ENCODE measurements at regions not wholly inside any gene's neighbourhood (a gene's known extent, or its start where the extent isn't known, plus 50 kb on each side); places are given as distances from the start of the nearest gene placed in this dataset.

DNA sequence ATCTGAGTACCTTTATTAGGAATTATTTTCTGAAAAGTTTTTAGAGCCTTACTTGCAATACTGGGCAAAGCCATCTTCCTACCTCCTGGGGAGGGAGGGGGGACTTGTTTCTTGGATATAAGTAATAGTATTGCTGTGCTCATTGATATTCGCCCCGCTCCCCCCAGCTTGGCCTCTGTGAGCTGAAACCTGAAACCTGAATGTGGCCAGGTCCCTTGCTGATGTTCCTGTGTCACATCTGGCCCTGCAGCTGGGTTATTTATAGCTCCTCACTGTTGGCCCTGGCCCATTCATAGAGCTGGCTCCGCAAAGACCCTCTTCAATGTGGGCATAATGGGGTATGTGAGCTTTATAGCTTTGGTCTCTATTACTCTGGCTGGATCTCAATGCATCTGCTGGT is 59.5 kb downstream of the FRMPD3 start:
- no peak overlapping the region for H3K4me3 Mint-ChIP-seq
- no peaks in the 10 kb centered on the region for H3K36me3 Mint-ChIP-seq (ENCODE audit: low read depth)
- H3K27me3 Mint-ChIP-seq (ENCODE audit: insufficient read depth) = peaks cover 24% of the 10 kb centered on the region
- TF ChIP-seq, protein P1, sequence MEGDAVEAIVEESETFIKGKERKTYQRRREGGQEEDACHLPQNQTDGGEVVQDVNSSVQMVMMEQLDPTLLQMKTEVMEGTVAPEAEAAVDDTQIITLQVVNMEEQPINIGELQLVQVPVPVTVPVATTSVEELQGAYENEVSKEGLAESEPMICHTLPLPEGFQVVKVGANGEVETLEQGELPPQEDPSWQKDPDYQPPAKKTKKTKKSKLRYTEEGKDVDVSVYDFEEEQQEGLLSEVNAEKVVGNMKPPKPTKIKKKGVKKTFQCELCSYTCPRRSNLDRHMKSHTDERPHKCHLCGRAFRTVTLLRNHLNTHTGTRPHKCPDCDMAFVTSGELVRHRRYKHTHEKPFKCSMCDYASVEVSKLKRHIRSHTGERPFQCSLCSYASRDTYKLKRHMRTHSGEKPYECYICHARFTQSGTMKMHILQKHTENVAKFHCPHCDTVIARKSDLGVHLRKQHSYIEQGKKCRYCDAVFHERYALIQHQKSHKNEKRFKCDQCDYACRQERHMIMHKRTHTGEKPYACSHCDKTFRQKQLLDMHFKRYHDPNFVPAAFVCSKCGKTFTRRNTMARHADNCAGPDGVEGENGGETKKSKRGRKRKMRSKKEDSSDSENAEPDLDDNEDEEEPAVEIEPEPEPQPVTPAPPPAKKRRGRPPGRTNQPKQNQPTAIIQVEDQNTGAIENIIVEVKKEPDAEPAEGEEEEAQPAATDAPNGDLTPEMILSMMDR (IDR thresholded peaks at IDR 0.05) = no peak
- DNase-seq = no peak
- H3K9me3 Mint-ChIP-seq = no peaks in the 10 kb centered on the region
- no peaks in the 10 kb centered on the region for H3K4me1 Mint-ChIP-seq (ENCODE audit: low read depth)
- H3K27ac Mint-ChIP-seq = no peak overlapping the region

DNA sequence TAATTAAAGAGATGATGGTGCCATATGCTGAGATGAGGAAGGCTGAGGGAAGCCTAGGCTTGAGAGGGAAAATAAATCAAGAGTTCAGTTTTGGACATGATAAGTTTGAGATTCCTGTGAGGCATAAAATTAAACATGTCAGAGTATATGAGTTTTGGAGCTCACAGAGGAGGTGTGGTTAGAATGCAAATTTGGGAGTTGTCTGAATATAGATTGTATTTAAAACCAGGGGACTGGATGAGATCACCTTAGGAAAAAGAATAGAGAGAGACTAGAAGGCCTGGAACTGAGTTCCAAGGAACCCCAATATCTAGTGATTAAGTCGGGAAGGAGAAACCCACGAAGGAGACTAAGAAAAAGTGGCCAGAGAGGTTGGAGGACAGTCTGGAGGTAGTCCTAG is 65.5 kb downstream of the FRMPD3 start:
- Mint-ChIP-seq H3K9me3 (no peaks in the 10 kb centered on the region), H3K4me3 (no peak overlapping the region), H3K27me3 (ENCODE audit: insufficient read depth) (peaks cover 29% of the 10 kb centered on the region), H3K27ac (no peak overlapping the region), H3K4me1 (ENCODE audit: low read depth) (no peaks in the 10 kb centered on the region), H3K36me3 (ENCODE audit: low read depth) (no peaks in the 10 kb centered on the region)
- no peak for DNase-seq
- TF ChIP-seq, protein P1 (IDR thresholded peaks at IDR 0.05) = no peak

GRCh38 chrX:107521877-107522586 is 72.6 kb downstream of the FRMPD3 start:
- Mint-ChIP-seq H3K9me3 (no peaks in the 10 kb centered on the region), H3K4me3 (no peak overlapping the region), H3K27me3 (ENCODE audit: insufficient read depth) (peaks cover 31% of the 10 kb centered on the region), H3K4me1 (ENCODE audit: low read depth) (no peaks in the 10 kb centered on the region), H3K36me3 (ENCODE audit: low read depth) (no peaks in the 10 kb centered on the region), H3K27ac (no peak overlapping the region)
- TF ChIP-seq, protein P1 (IDR thresholded peaks at IDR 0.05) = no peak
- DNase-seq = no peak

DNA sequence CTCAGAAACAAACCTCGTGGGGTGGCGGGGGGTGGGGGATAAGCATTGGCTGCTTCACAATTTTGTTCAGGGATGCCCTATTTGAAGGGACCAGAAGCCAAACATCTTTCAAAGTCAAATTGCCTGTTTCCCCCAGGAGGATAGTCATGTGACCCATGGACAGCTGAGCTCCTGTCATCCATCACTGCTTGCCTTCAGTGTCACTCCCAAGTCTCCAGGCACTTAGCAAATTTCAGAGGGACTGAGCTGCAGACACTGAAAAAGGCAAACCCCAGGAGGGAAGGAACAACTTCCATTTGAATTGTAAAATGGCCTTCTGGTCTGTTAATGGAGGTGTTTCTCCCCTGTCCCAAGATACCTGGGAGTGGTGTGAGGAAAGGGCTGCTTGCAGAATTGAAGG is 73.4 kb downstream of the FRMPD3 start:
- Mint-ChIP-seq H3K27ac (no peak overlapping the region), H3K9me3 (no peaks in the 10 kb centered on the region), H3K4me3 (no peak overlapping the region), H3K4me1 (ENCODE audit: low read depth) (no peaks in the 10 kb centered on the region), H3K27me3 (ENCODE audit: insufficient read depth) (peaks cover 34% of the 10 kb centered on the region), H3K36me3 (ENCODE audit: low read depth) (no peaks in the 10 kb centered on the region)
- no peak for DNase-seq
- TF ChIP-seq, protein P1 (IDR thresholded peaks at IDR 0.05) = no peak

DNA sequence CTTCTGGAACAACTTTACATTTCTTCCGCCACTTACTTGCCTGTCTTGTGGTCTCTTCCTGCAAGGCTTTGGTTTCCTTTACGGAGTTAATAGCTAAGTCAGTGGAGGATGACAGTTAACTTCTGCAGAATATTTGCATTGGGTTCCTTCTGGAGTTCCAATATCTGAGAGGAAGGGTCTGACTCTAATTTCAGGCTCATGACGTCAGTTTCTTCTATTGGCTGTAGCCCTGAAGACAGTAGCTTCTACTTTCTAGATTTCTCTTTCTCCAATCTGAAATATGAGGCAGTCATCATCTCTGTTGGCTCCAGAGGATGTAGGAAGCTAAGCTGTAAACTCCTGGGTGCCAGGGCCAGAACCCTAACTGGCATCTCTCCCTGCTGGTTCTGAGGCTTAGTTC is 76.7 kb downstream of the FRMPD3 start:
- Mint-ChIP-seq H3K27me3 (ENCODE audit: insufficient read depth) (peaks cover 24% of the 10 kb centered on the region), H3K4me3 (no peak overlapping the region), H3K9me3 (no peaks in the 10 kb centered on the region), H3K4me1 (ENCODE audit: low read depth) (no peaks in the 10 kb centered on the region), H3K27ac (no peak overlapping the region), H3K36me3 (ENCODE audit: low read depth) (no peaks in the 10 kb centered on the region)
- no peak for DNase-seq
- TF ChIP-seq, protein P1 (IDR thresholded peaks at IDR 0.05) = no peak

Measured in HFFc6 (cell line).